CD4-positive, alpha-beta T cell treated with Interleukin-6 for 4 hours (primary cell): ENCODE measurements at regions not wholly inside any gene's neighbourhood (a gene's known extent, or its start where the extent isn't known, plus 50 kb on each side); places are given as distances from the start of the nearest gene placed in this dataset.
"Not testable (repeated sequence)": the region's sequence is repeated elsewhere in the genome, so short reads cannot be mapped to it uniquely, and the experiment has no call there.

Experiments used
- DNase-seq: peaks from one replicate; pipeline ENCODE4 v3.0.0-alpha.2; 2020; ENCODE audit warnings: mixed read lengths

GRCh38 chr4:173685831-173686210 is 155.8 kb upstream of the HAND2 start:
- no peak for DNase-seq

GRCh38 chr4:173685165-173685830 is 155.3 kb upstream of the HAND2 start:
- no peak for DNase-seq

- DNase-seq = no peak
Measured at GRCh38 chr4:173684223-173684622, 154.2 kb upstream of the HAND2 start.

- DNase-seq = no peak
Measured at GRCh38 chr4:173682609-173683008, 152.6 kb upstream of the HAND2 start.

- no peak for DNase-seq
Measured at GRCh38 chr4:173680278-173680677, 150.2 kb upstream of the HAND2 start.

- no peak for DNase-seq
Measured at GRCh38 chr4:173675446-173675845, 145.4 kb upstream of the HAND2 start.

GRCh38 chr4:173669460-173670179 is 139.6 kb upstream of the HAND2 start:
- no peak for DNase-seq

GRCh38 chr4:173661001-173661400 is 131.0 kb upstream of the HAND2 start:
- no peak for DNase-seq

GRCh38 chr4:173656898-173657297 is 126.9 kb upstream of the HAND2 start:
- no peak for DNase-seq

- no peak for DNase-seq
Measured at GRCh38 chr4:173652283-173652931, 122.4 kb upstream of the HAND2 start.

GRCh38 chr4:173651651-173652282 is 121.7 kb upstream of the HAND2 start:
- no peak for DNase-seq

GRCh38 chr4:173647902-173648301 is 117.9 kb upstream of the HAND2 start:
- DNase-seq = no peak

GRCh38 chr4:173642509-173642908 is 112.5 kb upstream of the HAND2 start:
- DNase-seq = no peak

GRCh38 chr4:173635395-173635794 is 105.4 kb upstream of the HAND2 start:
- DNase-seq = no peak

- no peak for DNase-seq
Measured at GRCh38 chr4:173626277-173626676, 96.2 kb upstream of the HAND2 start.

GRCh38 chr4:173618648-173619047 is 88.6 kb upstream of the HAND2 start:
- DNase-seq = not testable (repeated sequence)

- DNase-seq = no peak
Measured at GRCh38 chr4:173609158-173609557, 79.1 kb upstream of the HAND2 start.

- DNase-seq = not testable (repeated sequence)
Measured at GRCh38 chr4:173608632-173609031, 78.6 kb upstream of the HAND2 start.

- DNase-seq = no peak
Measured at GRCh38 chr4:173591760-173592159, 61.7 kb upstream of the HAND2 start.

- DNase-seq = no peak
Measured at GRCh38 chr4:173590697-173591096, 60.7 kb upstream of the HAND2 start.

- DNase-seq = no peak
Measured at GRCh38 chr4:173585876-173586572, 56.0 kb upstream of the HAND2 start.

GRCh38 chr4:173584506-173584905 is 54.5 kb upstream of the HAND2 start:
- no peak for DNase-seq
